WI38 (cell line): ENCODE measurements at regions not wholly inside any gene's neighbourhood (a gene's known extent, or its start where the extent isn't known, plus 50 kb on each side); places are given as distances from the start of the nearest gene placed in this dataset.

Experiments used
- H3K4me3 ChIP-seq: 2 replicates; pipeline ENCODE4 v1.5.1; 2011; ENCODE audit warnings: low read depth, mild to moderate bottlenecking, control low read depth, low read length
- TF ChIP-seq, protein P1 (sequence below): IDR thresholded peaks from 2 replicates; pipeline ENCODE4 v1.5.1; 2012; ENCODE audit warnings: low read depth, mild to moderate bottlenecking, control low read depth, low read length

DNA sequence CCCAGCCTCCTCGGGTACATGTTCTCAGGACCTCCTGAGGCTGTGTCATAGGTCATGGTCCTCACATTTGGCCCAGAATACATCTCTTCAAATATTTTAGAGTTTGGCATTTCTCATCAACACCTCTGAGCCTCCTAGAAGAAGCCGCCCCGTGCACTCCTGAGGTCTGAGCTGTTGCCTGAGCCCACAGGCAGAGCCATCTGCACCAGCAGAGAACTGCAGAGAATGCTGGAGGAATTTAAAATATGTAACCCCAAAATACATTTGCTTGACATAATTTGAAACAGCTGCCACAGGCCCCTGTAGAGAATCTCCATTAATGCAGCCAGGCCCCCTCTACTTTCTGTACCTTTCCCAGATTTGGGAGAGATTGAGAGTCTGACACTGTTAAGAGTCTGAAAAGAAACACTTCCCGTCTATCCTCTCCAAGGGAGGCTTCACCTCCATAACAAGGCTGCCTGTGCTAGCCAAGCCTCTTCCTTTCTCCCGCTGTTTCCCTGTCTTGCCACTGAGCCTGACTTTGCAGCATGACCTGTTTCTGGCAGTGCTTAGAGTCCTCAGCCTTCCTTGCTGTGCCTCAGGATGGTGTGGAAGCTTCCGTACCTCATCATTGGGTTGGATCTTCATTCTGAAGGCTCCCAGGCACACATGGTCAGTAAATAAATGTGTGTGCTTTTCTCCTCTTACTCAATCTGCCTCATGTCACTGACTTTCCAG, 95.4 kb upstream of the SFSWAP start:
- TF ChIP-seq, protein P1, sequence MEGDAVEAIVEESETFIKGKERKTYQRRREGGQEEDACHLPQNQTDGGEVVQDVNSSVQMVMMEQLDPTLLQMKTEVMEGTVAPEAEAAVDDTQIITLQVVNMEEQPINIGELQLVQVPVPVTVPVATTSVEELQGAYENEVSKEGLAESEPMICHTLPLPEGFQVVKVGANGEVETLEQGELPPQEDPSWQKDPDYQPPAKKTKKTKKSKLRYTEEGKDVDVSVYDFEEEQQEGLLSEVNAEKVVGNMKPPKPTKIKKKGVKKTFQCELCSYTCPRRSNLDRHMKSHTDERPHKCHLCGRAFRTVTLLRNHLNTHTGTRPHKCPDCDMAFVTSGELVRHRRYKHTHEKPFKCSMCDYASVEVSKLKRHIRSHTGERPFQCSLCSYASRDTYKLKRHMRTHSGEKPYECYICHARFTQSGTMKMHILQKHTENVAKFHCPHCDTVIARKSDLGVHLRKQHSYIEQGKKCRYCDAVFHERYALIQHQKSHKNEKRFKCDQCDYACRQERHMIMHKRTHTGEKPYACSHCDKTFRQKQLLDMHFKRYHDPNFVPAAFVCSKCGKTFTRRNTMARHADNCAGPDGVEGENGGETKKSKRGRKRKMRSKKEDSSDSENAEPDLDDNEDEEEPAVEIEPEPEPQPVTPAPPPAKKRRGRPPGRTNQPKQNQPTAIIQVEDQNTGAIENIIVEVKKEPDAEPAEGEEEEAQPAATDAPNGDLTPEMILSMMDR: no peak
- no peak overlapping the region for H3K4me3 ChIP-seq

DNA sequence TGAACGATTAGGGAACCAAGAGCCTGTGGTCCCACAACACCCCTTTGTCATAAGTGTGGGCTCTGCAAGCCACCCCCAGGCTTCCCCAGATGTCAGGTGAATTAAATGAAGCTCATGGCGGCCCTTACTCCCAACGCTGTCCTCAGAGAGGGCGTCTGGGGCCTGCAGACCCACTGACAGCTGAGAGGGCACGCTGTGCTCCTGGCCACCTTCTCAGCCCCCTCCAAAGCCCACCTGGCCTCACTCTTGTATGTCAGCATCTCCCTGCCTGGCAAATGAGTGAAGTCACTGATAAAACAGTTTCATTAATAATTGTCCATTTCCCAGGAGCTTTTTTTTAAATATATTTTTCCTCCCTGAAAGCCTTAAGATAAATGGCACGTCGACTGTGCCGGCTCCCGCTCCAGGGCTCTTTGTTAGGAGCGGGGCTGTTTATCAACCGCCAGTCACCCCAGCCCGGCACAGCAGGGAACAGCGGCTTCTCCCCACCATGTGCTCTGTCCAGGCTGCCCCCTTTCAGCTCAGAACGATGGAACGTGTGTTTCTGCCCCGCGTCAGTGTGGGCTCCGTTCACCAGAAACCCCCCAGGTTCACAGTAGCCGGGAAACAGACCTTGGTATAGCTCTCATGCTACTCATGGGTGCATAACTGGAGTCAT, 94.7 kb upstream of the SFSWAP start:
- no peak overlapping the region for H3K4me3 ChIP-seq
- TF ChIP-seq, protein P1: no peak

DNA sequence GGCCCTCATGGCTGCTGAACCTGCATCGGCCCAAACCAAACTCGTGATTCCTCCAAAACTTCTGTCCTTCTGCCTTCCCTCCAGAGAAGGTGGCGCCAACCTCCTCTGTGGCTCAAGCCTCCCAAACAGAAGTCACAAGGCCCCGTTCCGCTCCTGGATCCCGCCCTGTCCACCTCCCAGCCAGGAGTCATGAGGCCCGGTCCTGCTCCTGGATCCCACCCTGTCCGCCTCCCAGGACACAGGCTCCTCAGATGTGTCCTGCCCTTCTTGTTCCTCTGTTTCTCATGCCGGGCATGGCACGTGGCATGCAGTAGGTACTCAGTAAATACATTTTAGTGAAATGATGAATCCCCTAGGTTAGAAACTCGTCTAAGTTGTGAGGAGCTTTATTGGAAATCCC, 94.2 kb upstream of the SFSWAP start:
- TF ChIP-seq, protein P1: no peak

DNA sequence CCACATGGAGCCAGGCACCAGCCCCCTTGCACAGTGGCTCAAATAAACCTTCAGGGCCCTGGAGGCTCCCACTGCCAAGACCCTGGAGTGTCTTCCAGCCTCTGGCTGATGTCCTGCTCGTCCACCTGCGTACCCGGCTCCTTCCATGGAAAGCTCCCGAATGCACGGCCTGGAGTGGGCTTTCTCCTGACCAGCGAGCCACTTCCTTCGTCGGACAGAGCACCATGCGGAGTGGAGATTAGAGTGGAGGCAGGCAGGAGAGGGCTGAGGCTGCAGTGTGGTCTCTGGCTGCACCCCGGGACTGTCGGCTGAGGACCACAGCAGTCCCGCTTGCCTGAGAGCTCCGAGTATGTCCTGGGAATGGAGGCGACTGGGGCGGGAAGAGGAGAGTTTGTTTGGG, 93.7 kb upstream of the SFSWAP start:
- TF ChIP-seq, protein P1: no peak
- H3K4me3 ChIP-seq: no peak overlapping the region

More for the DNA sequence above, 94.2 kb upstream of the SFSWAP start:
- no peak overlapping the region for H3K4me3 ChIP-seq

DNA sequence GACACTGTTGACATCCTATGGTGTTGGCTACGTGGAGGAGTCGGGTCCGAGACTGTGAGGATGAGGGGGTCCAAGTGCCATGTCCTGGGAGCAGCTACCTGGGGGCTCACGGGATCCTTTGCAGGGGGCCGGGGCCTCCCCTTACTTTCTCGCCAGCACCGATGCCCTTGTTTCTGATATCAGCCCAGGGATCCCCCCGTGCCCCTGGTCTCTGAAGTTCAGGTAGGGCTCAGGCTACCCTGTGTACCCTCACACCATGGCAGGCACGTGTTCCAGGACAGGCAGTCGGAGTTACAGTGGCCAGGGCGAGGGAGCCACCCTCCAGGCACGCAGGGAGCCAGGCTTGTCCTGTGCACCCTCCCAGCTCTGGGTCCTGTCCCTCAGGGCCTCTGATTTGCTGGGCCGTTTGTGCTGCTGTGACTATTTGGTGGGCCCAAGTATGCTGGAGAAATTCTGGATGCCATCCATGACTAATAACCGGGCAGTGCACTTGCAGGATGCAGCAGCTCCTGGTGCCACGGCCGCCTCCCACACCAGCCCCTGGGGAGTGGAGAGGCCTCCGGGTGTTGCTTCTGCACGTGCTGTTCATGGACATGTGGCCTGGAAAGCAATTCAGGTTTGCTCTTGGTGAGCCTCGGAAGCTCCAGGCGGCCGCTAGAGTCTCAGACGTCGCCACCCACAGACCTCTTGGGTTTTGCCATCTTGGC, 93.1 kb upstream of the SFSWAP start:
- TF ChIP-seq, protein P1: no peak
- no peak overlapping the region for H3K4me3 ChIP-seq

DNA sequence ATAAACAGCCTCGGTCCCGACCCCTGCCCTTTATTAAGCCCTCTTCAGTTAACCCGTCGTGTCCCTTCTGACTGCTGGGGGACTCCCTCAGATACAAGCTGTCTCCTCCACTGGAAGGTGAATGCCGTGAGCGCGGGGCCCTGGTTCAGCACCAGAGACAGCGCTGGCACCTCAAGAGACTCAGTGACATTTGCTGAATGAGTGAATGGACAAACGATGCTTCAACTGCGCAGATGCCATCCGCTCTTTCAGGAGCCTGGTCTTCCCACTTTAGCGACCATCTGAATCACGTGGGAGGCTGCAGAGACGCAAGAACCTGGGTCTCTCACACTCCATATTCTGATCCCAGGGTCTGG, 92.6 kb upstream of the SFSWAP start:
- TF ChIP-seq, protein P1: no peak
- no peak overlapping the region for H3K4me3 ChIP-seq

DNA sequence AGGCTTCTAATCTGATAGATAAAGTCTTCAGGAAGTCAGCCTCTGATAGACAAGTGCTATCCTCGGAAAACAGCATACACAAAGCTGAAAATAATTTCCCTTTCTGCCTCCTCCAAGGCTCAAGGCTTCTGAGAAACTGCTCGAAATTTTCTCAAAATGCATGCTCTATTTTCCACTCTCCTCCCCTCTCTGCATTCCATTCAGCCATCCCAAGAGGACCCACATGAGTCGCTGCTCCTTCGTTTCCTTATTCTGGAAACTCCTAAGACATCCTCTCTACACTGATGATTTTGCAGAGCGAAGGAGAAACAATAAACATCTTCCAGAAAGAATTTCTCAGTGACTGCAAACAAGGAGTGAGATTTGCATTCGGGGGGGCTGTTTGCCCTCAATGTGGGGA, 92.2 kb upstream of the SFSWAP start:
- TF ChIP-seq, protein P1: no peak
- H3K4me3 ChIP-seq: no peak overlapping the region
